B cell (primary cell): ENCODE measurements at regions not wholly inside any gene's neighbourhood (a gene's known extent, or its start where the extent isn't known, plus 50 kb on each side); places are given as distances from the start of the nearest gene placed in this dataset.

Source experiments
- ATAC-seq: fragments of 200-7000 bp; cut with Tn5 transposase; one replicate; pipeline ENCODE4 v1.10.0; 2021; ENCODE audit warnings: low read depth, mild to moderate bottlenecking, moderate number of reproducible peaks, moderate library complexity
- CTCF ChIA-PET: fragments of 350-600 bp; sonication (Branson Sonifier 250); formaldehyde crosslinking; loops from one replicate; lab custom pipeline; 2021; ENCODE audit warnings: antibody characterized with exemption, inconsistent platforms; lab: Charles Lee
- POLR2A ChIA-PET: fragments of 350-600 bp; sonication (Branson Sonifier 250); formaldehyde crosslinking; loops from one replicate; lab custom pipeline; 2021; ENCODE audit warnings: antibody characterized with exemption; lab: Charles Lee
- DNase-seq: peaks from one replicate; pipeline ENCODE4 v3.0.0; 2013
- H2AFZ ChIP-seq: 2 replicates; pipeline ENCODE4 v1.6.1; 2012; ENCODE audit warnings: mild to moderate bottlenecking, low read depth, low read length; ENCODE audit not compliant: insufficient read depth, poor library complexity, severe bottlenecking
- H3K27ac ChIP-seq, 2 donors: 1 replicate in 1 of 2; 2 replicates in 1 of 2; pipeline ENCODE4 v1.5.1; 2012 to 2013; ENCODE audit warnings: low read length in 2 of 2, mild to moderate bottlenecking in 2 of 2, moderate library complexity in 1 of 2
- H3K27me3 ChIP-seq, 4 experiments: fragments of 200-600 bp in 1 of 4; sonication (generic) in 1 of 4; replicated peaks in 1 of 4; 1 replicate in 2 of 4; 2 replicates in 2 of 4; pipeline versions ENCODE4 v1.6.1 to v1.7.0; 2013 to 2016; ENCODE audit warnings: low read length in 3 of 4, mild to moderate bottlenecking in 2 of 4, mixed read lengths in 1 of 4, moderate library complexity in 1 of 4; ENCODE audit not compliant: insufficient read depth in 4 of 4, control insufficient read depth in 3 of 4; ENCODE audit errors: control extremely low read depth in 1 of 4
- H3K36me3 ChIP-seq, 2 experiments: replicated peaks in 1 of 2; 1 replicate in 1 of 2; 2 replicates in 1 of 2; pipeline versions ENCODE4 v1.6.1 to v1.7.1; 2013; ENCODE audit warnings: low read length in 1 of 2; ENCODE audit not compliant: insufficient read depth in 2 of 2, control insufficient read depth in 1 of 2; ENCODE audit errors: control extremely low read depth in 1 of 2, extremely low read depth in 1 of 2
- H3K4me1 ChIP-seq, 2 donors: fragments of 200-600 bp in 1 of 2; sonication (generic) in 1 of 2; 1 replicate in 1 of 2; 2 replicates in 1 of 2; pipeline versions ENCODE4 v1.5.1 to v1.6.1; 2013 to 2017; ENCODE audit warnings: low read length in 2 of 2; ENCODE audit not compliant: control insufficient read depth in 2 of 2, insufficient read depth in 2 of 2
- H3K4me2 ChIP-seq: replicated peaks from 2 replicates; pipeline ENCODE3; 2012; ENCODE audit warnings: mild to moderate bottlenecking, low read depth, low read length; ENCODE audit not compliant: poor library complexity, severe bottlenecking
- H3K4me3 ChIP-seq, 5 experiments: fragments of 200-600 bp in 1 of 5; sonication (generic) in 1 of 5; 1 replicate in 3 of 5; 2 replicates in 2 of 5; pipeline versions ENCODE4 v1.5.1 to v1.7.0; 2011 to 2016; ENCODE audit warnings: low read length in 4 of 5, mild to moderate bottlenecking in 4 of 5, low read depth in 2 of 5, control low read depth in 1 of 5, moderate library complexity in 1 of 5; ENCODE audit not compliant: insufficient read depth in 1 of 5; ENCODE audit errors: control extremely low read depth in 1 of 5, extremely low read depth in 1 of 5
- H3K79me2 ChIP-seq: fragments of 200-600 bp; sonication (generic); one replicate; pipeline ENCODE4 v1.6.0; 2016; ENCODE audit warnings: low read length; ENCODE audit not compliant: control insufficient read depth, insufficient read depth
- H3K9ac ChIP-seq: fragments of 200-600 bp; sonication (generic); 2 replicates; pipeline ENCODE4 v1.6.1; 2017; ENCODE audit warnings: mild to moderate bottlenecking, low read length, moderate library complexity
- H3K9me3 ChIP-seq, 3 donors: one replicate each; pipeline versions ENCODE4 v1.6.1 to v1.7.1; 2013; ENCODE audit warnings: low read length in 2 of 3; ENCODE audit not compliant: control insufficient read depth in 2 of 3, insufficient read depth in 1 of 3; ENCODE audit errors: control extremely low read depth in 1 of 3
- H4K20me1 ChIP-seq: 2 replicates; pipeline ENCODE4 v1.6.0; 2012; ENCODE audit warnings: mild to moderate bottlenecking, low read length; ENCODE audit not compliant: insufficient read depth, control insufficient read depth, poor library complexity, severe bottlenecking
- H3K27ac Mint-ChIP-seq: one replicate; pipeline ENCODE4 v1.8.0; 2021; ENCODE audit warnings: mixed read lengths
- H3K27me3 Mint-ChIP-seq: one replicate; pipeline ENCODE4 v1.8.0; 2021; ENCODE audit warnings: mixed read lengths
- H3K4me1 Mint-ChIP-seq: one replicate; pipeline ENCODE4 v1.8.0; 2021; ENCODE audit warnings: mixed read lengths
- H3K4me3 Mint-ChIP-seq: one replicate; pipeline ENCODE4 v1.8.0; 2021; ENCODE audit warnings: mixed read lengths
- H3K9me3 Mint-ChIP-seq: one replicate; pipeline ENCODE4 v1.8.0; 2022; ENCODE audit warnings: mixed read lengths; ENCODE audit not compliant: insufficient read depth
- CTCF ChIP-seq: fragments of 200-600 bp; IDR thresholded peaks from one replicate; pipeline ENCODE4 v1.8.0; 2022; ENCODE audit warnings: antibody characterized with exemption, mild to moderate bottlenecking
- EZH2 ChIP-seq: IDR thresholded peaks from 2 replicates; pipeline ENCODE4 v1.6.1; 2012; ENCODE audit warnings: borderline replicate concordance, low read depth, mild to moderate bottlenecking, moderate library complexity, low read length; ENCODE audit not compliant: insufficient read depth, poor library complexity, severe bottlenecking
- WGBS: methylation state at CpG from one replicate; pipeline ENCODE4 v1.1.5; 2013; ENCODE audit warnings: missing lambda C conversion rate; ENCODE audit not compliant: insufficient coverage; 5-methylcytosine and 5-hydroxymethylcytosine counted together
- intact Hi-C: fragments of 100-400 bp; cut with micrococcal nuclease; formaldehyde crosslinking; loops from one replicate; pipeline ENCODE4 v1.10.0; 2022

GRCh38 chr2:45192991-45193390, 183.7 kb upstream of the SIX2 start:
- H3K9ac ChIP-seq, result no peak overlapping the region
- WGBS, result 76% methylated on average over 3 of the region's 4 CpGs
- no peak overlapping the region for H3K4me2 ChIP-seq
- no peaks in the 10 kb centered on the region for H3K36me3 ChIP-seq
- ChIA-PET CTCF (no interaction called here), POLR2A (no interaction called here)
- H3K27me3 Mint-ChIP-seq, result peaks cover 45% of the 10 kb centered on the region
- no peaks in the 10 kb centered on the region for H3K79me2 ChIP-seq
- H3K4me1 ChIP-seq, result no peaks in the 10 kb centered on the region
- H3K4me3 Mint-ChIP-seq, result no peak overlapping the region
- no peak for ATAC-seq
- no peak overlapping the region for H3K27ac Mint-ChIP-seq
- no peak overlapping the region for H3K4me3 ChIP-seq
- H2AFZ ChIP-seq, result no peak overlapping the region
- TF ChIP-seq CTCF, result no peak
- TF ChIP-seq EZH2, result no peak
- no peaks in the 10 kb centered on the region for H4K20me1 ChIP-seq
- intact Hi-C loops, result no loop called here
- H3K27ac ChIP-seq, result no peak overlapping the region
- H3K4me1 Mint-ChIP-seq, result no peaks in the 10 kb centered on the region
- H3K9me3 Mint-ChIP-seq, result no peaks in the 10 kb centered on the region
- peaks cover 0 to 1% (median 0%) of the 10 kb centered on the region in 3 donors for H3K9me3 ChIP-seq
- DNase-seq, result no peak
- H3K27me3 ChIP-seq, result peaks cover 0 to 3% (median 1%) of the 10 kb centered on the region in 4 experiments

DNA sequence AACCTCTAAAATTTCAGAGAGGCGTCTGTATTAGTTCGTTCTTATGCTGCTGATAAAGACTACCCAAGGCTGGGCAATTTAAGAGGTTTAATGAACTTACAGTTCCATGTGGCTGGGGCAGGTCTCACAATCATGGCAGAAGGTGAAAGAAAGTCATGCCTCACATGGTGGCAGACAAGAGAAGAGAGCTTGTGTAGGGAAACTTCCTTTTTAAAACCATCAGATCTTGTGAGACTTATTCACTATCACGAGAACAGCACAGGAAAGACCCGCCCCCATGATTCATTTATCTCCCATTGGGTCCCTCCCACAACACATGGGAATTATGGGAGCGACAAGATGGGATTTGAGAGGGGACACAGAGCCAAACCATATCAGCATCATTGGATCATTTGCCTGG, 183.2 kb upstream of the SIX2 start:
- Mint-ChIP-seq H3K27me3 (peaks cover 50% of the 10 kb centered on the region), H3K27ac (no peak overlapping the region), H3K4me3 (no peak overlapping the region), H3K9me3 (no peaks in the 10 kb centered on the region), H3K4me1 (no peaks in the 10 kb centered on the region)
- Histone ChIP-seq H2AFZ (no peak overlapping the region), H3K27me3 (peaks cover 0 to 3% (median 1%) of the 10 kb centered on the region in 4 experiments), H3K4me3 (no peak overlapping the region), H3K36me3 (no peaks in the 10 kb centered on the region), H3K4me2 (no peak overlapping the region), H3K79me2 (no peaks in the 10 kb centered on the region), H3K9me3 (peaks cover 0 to 1% (median 0%) of the 10 kb centered on the region in 3 donors), H4K20me1 (no peaks in the 10 kb centered on the region), H3K4me1 (no peaks in the 10 kb centered on the region), H3K9ac (no peak overlapping the region), H3K27ac (no peak overlapping the region)
- ChIA-PET POLR2A (no interaction called here), CTCF (no interaction called here)
- DNase-seq, result no peak
- WGBS, result no CpG with 5 or more reads among the region's 5 CpGs
- ATAC-seq, result no peak
- intact Hi-C loops, result no loop called here
- TF ChIP-seq CTCF (no peak), EZH2 (no peak)
